HepG2 (cell line): ENCODE measurements at regions not wholly inside any gene's neighbourhood (a gene's known extent, or its start where the extent isn't known, plus 50 kb on each side); places are given as distances from the start of the nearest gene placed in this dataset.

Experiments
- CSRNP1 ChIP-seq: sonication (generic); formaldehyde crosslinking; IDR thresholded peaks from 2 replicates; pipeline ENCODE4 v1.8.1; 2023; ENCODE audit warnings: mild to moderate bottlenecking, missing genetic modification reagents
- CTCF ChIP-seq: sonication (generic); formaldehyde crosslinking; IDR thresholded peaks from 2 replicates; pipeline ENCODE4 v1.5.0; 2020; ENCODE audit warnings: mild to moderate bottlenecking, missing genetic modification reagents, moderate library complexity
- FOXP1 ChIP-seq, 2 experiments: fragments of 450-650 bp in 1 of 2; IDR thresholded peaks; 2 replicates each; pipeline ENCODE4 v1.6.1; 2017 to 2018; ENCODE audit warnings: antibody characterized with exemption in 1 of 2
- ISL2 ChIP-seq: sonication (generic); formaldehyde crosslinking; IDR thresholded peaks from 2 replicates; pipeline ENCODE4 v1.5.0; 2020; ENCODE audit warnings: missing genetic modification reagents
- REXO4 ChIP-seq: sonication (generic); formaldehyde crosslinking; IDR thresholded peaks from 2 replicates; pipeline ENCODE4 v1.8.0; 2022; ENCODE audit warnings: missing genetic modification reagents, mild to moderate bottlenecking, borderline replicate concordance
- SMAD3 ChIP-seq: sonication (generic); formaldehyde crosslinking; IDR thresholded peaks from 2 replicates; pipeline ENCODE4 v1.4.0; 2020; ENCODE audit warnings: missing genetic modification reagents
- SMARCE1 ChIP-seq: fragments of 450-650 bp; IDR thresholded peaks from 2 replicates; pipeline ENCODE4 v1.6.1; 2017; ENCODE audit warnings: borderline replicate concordance
- STAT5B ChIP-seq: sonication (generic); formaldehyde crosslinking; IDR thresholded peaks from 2 replicates; pipeline ENCODE4 v1.4.0; 2020; ENCODE audit warnings: missing genetic modification reagents
- USF2 ChIP-seq, 2 experiments: sonication (generic) in 1 of 2; formaldehyde crosslinking in 1 of 2; IDR thresholded peaks; 2 replicates each; pipeline versions ENCODE4 v1.5.1 to v1.6.1; 2011 to 2020; ENCODE audit warnings: borderline replicate concordance in 1 of 2, low read depth in 1 of 2, low read length in 1 of 2, mild to moderate bottlenecking in 1 of 2, missing genetic modification reagents in 1 of 2, moderate library complexity in 1 of 2
- ZBTB25 ChIP-seq: IDR thresholded peaks from 2 replicates; pipeline ENCODE4 v1.6.1; 2018; ENCODE audit warnings: missing genetic modification reagents
- ZKSCAN1 ChIP-seq: fragments of 150-350 bp; IDR thresholded peaks from 2 replicates; pipeline ENCODE4 v1.6.1; 2014; ENCODE audit warnings: low read length
- ZNF30 ChIP-seq: sonication (generic); formaldehyde crosslinking; IDR thresholded peaks from 2 replicates; pipeline ENCODE4 v1.5.0; 2020; ENCODE audit warnings: mild to moderate bottlenecking, missing genetic modification reagents
- ZNF460 ChIP-seq: sonication (generic); formaldehyde crosslinking; IDR thresholded peaks from 2 replicates; pipeline ENCODE4 v1.5.1; 2020; ENCODE audit warnings: missing genetic modification reagents, mild to moderate bottlenecking, borderline replicate concordance
- ZNF501 ChIP-seq: sonication (generic); formaldehyde crosslinking; IDR thresholded peaks from 2 replicates; pipeline ENCODE4 v1.5.1; 2020; ENCODE audit warnings: mild to moderate bottlenecking, moderate library complexity, missing genetic modification reagents
- ZNF572 ChIP-seq: sonication (generic); formaldehyde crosslinking; IDR thresholded peaks from 2 replicates; pipeline ENCODE4 v1.5.1; 2020; ENCODE audit warnings: mild to moderate bottlenecking, missing genetic modification reagents
- ZNF644 ChIP-seq: IDR thresholded peaks from 2 replicates; pipeline ENCODE4 v1.6.1; 2016; ENCODE audit warnings: low read depth
- ZNF646 ChIP-seq: sonication (generic); formaldehyde crosslinking; IDR thresholded peaks from 2 replicates; pipeline ENCODE4 v1.9.0; 2021; ENCODE audit warnings: mild to moderate bottlenecking, missing genetic modification reagents
- ZSCAN31 ChIP-seq: sonication (generic); formaldehyde crosslinking; IDR thresholded peaks from 2 replicates; pipeline ENCODE4 v1.5.0; 2020; ENCODE audit warnings: low read depth, mild to moderate bottlenecking, missing genetic modification reagents

- TF ChIP-seq CSRNP1 (CRISPR knock-in tag) (no peak), STAT5B (CRISPR knock-in tag) (no peak), ZNF460 (CRISPR knock-in tag) (no peak), FOXP1 (IDR thresholded peaks at IDR 0.05) (no peak), FOXP1 (CRISPR knock-in tag; IDR thresholded peaks at IDR 0.05) (no peak), ZNF646 (CRISPR knock-in tag) (no peak), ZKSCAN1 (no peak), USF2 (IDR thresholded peaks at IDR 0.05; ENCODE audit: low read depth, low read length) (no peak), USF2 (CRISPR knock-in tag; IDR thresholded peaks at IDR 0.05; ENCODE audit: borderline replicate concordance) (no peak), ISL2 (CRISPR knock-in tag) (no peak), ZBTB25 (CRISPR knock-in tag) (no peak), ZNF572 (CRISPR knock-in tag) (no peak), CTCF (CRISPR knock-in tag) (peak; percentile 13; the same call in 1 of the 2 replicates), REXO4 (no peak), ZSCAN31 (no peak), SMAD3 (no peak), ZNF644 (CRISPR knock-in tag) (peak; percentile 68; the same call in 1 of the 2 replicates), ZNF501 (no peak), ZNF30 (CRISPR knock-in tag) (no peak), SMARCE1 (no peak)
Observed at GRCh38 chr4:153068751-153069150, 132.6 kb downstream of the FHDC1 start (continued).
